Stomach smooth muscle (tissue), 2 donors: ENCODE measurements at regions not wholly inside any gene's neighbourhood (a gene's known extent, or its start where the extent isn't known, plus 50 kb on each side); places are given as distances from the start of the nearest gene placed in this dataset.

ENCODE experiments used
- H3K27ac ChIP-seq: one replicate; pipeline ENCODE4 v1.7.0; 2013; ENCODE audit warnings: mild to moderate bottlenecking, low read length, inconsistent platforms
- H3K27me3 ChIP-seq, 2 donors: one replicate each; pipeline ENCODE4 v1.7.0; 2013; ENCODE audit warnings: low read length in 2 of 2; ENCODE audit not compliant: insufficient read depth in 2 of 2, control insufficient read depth in 1 of 2
- H3K36me3 ChIP-seq, 2 donors: one replicate each; pipeline ENCODE4 v1.7.0; 2013; ENCODE audit warnings: low read length in 2 of 2; ENCODE audit not compliant: control insufficient read depth in 2 of 2, insufficient read depth in 2 of 2
- H3K4me1 ChIP-seq: one replicate; pipeline ENCODE4 v1.7.0; 2013; ENCODE audit warnings: low read length; ENCODE audit not compliant: control insufficient read depth, insufficient read depth
- H3K4me3 ChIP-seq, 2 donors: one replicate each; pipeline ENCODE4 v1.7.0; 2013; ENCODE audit warnings: low read length in 2 of 2
- H3K9ac ChIP-seq, 2 donors: one replicate each; pipeline ENCODE4 v1.7.0; 2013; ENCODE audit warnings: low read length in 2 of 2, mild to moderate bottlenecking in 1 of 2
- H3K9me3 ChIP-seq, 2 donors: one replicate each; pipeline ENCODE4 v1.7.0; 2013; ENCODE audit warnings: low read length in 2 of 2; ENCODE audit not compliant: control insufficient read depth in 2 of 2
- donor health status: healthy.
- donor health status: Pancreatic carcinoma.

DNA sequence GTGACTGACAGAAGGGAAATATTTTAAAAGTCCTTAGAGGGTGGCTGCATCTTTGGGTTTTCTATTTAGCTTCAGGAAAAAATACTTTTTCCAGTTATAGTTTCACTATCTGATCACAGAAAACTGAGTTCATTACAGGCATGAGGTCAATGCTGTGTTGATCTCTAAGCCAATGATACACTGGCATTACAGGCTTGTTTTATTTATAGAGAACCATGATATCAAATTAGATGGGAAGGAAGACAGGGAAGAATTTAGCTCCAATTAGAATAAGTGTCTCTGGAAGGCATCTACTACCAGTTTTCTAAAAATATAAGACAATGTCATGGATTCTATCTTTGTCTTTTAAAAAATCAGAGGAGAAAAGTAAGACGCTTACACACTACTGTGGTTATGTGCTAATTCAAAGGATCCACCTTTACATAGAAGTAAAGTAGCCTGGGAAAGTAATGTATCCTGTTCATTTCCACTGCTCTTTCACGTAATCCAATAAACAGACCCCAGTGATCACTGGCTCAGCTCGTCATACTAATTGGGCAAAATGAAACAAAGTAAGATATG lies 344.5 kb upstream of the PPARGC1A start:
- Histone ChIP-seq H3K9me3 (no peaks in the 10 kb centered on the region), H3K4me1 (no peaks in the 10 kb centered on the region), H3K9ac (no peak overlapping the region), H3K27ac (no peak overlapping the region), H3K36me3 (no peaks in the 10 kb centered on the region), H3K27me3 (no peaks in the 10 kb centered on the region), H3K4me3 (no peak overlapping the region)

DNA sequence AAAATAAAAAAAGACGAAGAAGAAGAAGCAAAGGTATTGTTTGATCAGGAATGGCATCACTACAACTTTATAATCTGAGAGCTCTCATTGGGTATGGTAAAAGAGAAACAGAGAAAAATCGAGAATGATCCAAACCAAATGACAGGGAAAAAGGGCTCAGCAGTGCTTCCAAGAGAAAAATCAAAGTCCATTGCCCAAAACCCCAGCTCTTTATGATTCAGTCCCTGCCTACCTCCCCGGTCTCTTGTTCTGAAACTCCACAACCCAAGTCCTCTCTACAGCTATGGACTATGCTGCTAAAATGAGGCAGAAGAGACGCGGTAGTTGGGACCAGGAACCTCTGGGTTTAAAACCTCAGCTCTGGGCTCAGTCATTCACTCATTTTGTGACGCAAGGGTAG lies 341.1 kb upstream of the PPARGC1A start:
- Histone ChIP-seq H3K4me1 (no peaks in the 10 kb centered on the region), H3K36me3 (no peaks in the 10 kb centered on the region), H3K27ac (no peak overlapping the region), H3K4me3 (no peak overlapping the region), H3K27me3 (no peaks in the 10 kb centered on the region), H3K9ac (no peak overlapping the region), H3K9me3 (no peaks in the 10 kb centered on the region)

DNA sequence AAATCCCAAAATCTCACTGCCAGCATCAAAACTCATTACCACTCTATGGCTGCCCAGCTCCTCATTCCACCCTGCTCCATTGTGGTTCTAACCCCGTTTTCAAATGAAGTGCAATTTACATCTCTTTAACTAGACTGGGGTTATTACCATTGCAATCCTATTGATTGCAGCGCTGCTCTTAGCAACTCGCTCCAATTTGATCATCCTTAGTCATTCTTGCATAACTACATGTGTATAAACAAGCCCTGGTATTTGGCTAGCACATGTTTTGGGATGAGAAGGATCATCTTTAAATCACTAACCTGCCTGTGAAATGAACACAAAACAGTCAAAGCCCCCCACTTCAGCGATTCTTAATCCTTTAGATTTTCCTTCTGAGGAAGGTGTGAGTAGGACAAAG lies 340.1 kb upstream of the PPARGC1A start:
- H3K4me1 ChIP-seq: no peaks in the 10 kb centered on the region
- H3K9ac ChIP-seq: no peak overlapping the region
- no peak overlapping the region for H3K4me3 ChIP-seq
- H3K27me3 ChIP-seq: peaks cover 0 to 1% of the 10 kb centered on the region in 2 donors
- no peak overlapping the region for H3K27ac ChIP-seq
- H3K9me3 ChIP-seq: no peaks in the 10 kb centered on the region
- no peaks in the 10 kb centered on the region for H3K36me3 ChIP-seq

DNA sequence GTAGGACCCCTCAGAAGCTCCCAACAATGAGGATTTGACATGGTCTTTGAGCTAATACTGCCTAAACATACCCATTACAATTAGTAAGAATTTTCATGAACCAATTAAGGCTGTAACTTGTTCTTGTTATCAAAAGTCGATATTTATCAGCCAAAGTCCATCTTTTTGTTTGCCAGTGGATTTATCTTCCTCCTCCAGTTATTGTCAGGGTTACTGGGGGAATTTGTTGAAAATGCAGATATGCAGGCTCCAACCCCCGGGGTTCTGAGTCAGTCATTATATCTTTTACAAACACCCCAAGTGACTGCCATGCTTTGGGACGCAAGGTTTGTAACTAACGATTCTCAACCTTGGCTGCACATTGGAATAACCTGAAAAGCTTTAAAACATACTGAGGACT lies 338.8 kb upstream of the PPARGC1A start:
- Histone ChIP-seq H3K9me3 (no peaks in the 10 kb centered on the region), H3K36me3 (no peaks in the 10 kb centered on the region), H3K9ac (no peak overlapping the region), H3K27me3 (peaks cover 0 to 2% of the 10 kb centered on the region in 2 donors), H3K4me1 (no peaks in the 10 kb centered on the region), H3K4me3 (no peak overlapping the region), H3K27ac (no peak overlapping the region)

DNA sequence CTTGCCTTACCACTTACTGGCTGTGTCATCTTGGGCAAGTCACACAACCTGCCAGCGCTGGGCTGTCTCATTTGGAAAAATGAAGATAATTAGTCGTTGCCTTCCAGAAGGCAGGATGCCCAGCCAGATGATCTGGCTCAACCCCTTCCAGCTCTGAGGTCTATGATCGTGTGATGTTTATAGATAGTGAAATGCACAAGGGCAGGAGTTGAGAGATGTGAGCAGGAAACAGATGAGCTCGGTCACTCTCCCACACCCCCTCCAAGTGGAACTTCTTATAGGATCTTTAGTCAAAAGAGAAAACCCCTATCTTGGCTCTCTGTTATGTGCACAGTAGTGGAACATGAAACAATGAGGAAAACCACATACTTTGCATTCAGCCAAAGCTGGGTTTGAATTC lies 336.8 kb upstream of the PPARGC1A start:
- Histone ChIP-seq H3K9ac (no peak overlapping the region), H3K27me3 (peaks cover 0 to 2% of the 10 kb centered on the region in 2 donors), H3K4me3 (no peak overlapping the region), H3K9me3 (no peaks in the 10 kb centered on the region), H3K36me3 (no peaks in the 10 kb centered on the region), H3K4me1 (no peaks in the 10 kb centered on the region), H3K27ac (no peak overlapping the region)

DNA sequence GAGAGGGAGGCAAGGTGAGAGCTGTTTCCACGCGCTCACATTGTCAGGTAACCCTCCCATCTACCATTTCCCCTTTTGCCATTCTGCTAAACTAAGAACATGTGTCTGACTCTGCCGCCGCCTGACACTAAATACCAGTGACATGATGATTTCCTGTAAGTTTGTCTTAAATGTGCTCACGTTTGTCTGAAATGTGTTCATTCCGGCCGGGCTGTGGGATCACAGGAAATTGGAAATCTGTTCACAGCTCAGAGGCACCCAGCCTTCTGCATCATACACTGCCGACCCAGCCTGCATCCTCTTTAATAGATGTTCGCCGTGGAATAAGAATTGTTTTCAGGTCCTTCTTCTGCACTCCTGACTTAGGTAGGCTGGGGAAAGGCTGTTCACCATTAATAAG lies 336.2 kb upstream of the PPARGC1A start:
- H3K4me3 ChIP-seq: no peak overlapping the region
- H3K9ac ChIP-seq: no peak overlapping the region
- H3K36me3 ChIP-seq: no peaks in the 10 kb centered on the region
- H3K27ac ChIP-seq: no peak overlapping the region
- H3K27me3 ChIP-seq: peaks cover 0 to 2% of the 10 kb centered on the region in 2 donors
- no peaks in the 10 kb centered on the region for H3K9me3 ChIP-seq
- no peaks in the 10 kb centered on the region for H3K4me1 ChIP-seq

DNA sequence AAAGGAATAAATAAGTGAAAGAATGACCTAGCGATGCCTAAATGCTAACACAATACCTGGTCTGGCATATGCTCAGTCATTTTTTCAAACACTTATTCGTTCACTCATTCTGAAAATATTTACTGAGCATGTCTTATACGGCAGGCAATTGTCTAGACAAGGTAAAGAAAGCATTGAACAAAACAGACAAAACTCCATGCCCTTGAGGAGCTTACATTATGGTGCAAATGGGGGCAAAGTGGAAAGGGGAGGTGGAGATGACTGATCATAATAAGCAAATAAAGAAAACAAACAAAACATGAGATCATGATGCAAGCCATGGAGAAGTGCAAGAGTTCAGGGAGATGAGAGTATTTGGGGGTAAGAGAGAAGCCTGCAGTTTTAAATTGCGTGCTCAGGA lies 334.6 kb upstream of the PPARGC1A start:
- no peaks in the 10 kb centered on the region for H3K4me1 ChIP-seq
- no peak overlapping the region for H3K9ac ChIP-seq
- no peaks in the 10 kb centered on the region for H3K9me3 ChIP-seq
- no peaks in the 10 kb centered on the region for H3K36me3 ChIP-seq
- peaks cover 0 to 2% of the 10 kb centered on the region in 2 donors for H3K27me3 ChIP-seq
- H3K27ac ChIP-seq: no peak overlapping the region
- no peak overlapping the region for H3K4me3 ChIP-seq

DNA sequence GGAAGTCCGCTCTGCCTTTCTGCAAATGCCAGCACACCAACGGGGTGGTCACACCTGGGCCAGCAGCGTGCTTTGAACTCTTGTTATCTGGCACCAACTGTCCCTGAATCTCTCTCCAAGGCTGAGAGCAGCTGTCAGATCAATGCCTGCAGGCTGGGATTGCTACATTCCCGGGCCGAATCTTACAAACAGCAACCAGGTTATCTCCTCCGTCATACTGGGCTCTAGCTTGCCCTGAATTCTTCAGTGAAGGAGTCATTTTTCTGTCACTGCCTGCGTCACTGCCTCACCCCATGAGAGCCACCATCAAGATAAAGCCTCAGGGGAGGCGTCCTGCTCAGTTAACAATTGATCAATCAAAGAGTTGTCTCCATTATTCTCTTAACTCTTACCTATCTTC lies 329.4 kb upstream of the PPARGC1A start:
- no peaks in the 10 kb centered on the region for H3K9me3 ChIP-seq
- no peaks in the 10 kb centered on the region for H3K27me3 ChIP-seq
- no peaks in the 10 kb centered on the region for H3K36me3 ChIP-seq
- no peak overlapping the region for H3K4me3 ChIP-seq
- H3K4me1 ChIP-seq: no peaks in the 10 kb centered on the region
- H3K9ac ChIP-seq: no peak overlapping the region
- no peak overlapping the region for H3K27ac ChIP-seq

DNA sequence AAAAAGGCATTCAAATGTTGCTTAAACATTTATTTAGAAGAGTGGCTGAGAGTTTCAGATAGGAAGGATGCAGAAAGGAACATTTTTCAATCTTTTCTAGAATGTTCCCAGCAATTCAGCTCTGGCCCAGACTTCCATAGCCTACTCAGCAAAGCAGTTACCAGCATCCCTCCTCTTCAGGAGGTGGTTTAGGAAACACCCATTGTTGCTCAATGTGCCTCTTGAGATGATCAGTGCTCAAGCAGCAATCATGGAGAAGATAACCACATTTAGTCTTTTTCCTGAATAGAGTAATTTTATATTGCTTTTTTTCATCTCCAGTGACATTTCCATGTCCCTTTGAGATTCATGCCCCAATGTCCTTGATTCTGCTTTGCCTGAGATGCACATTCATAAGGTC lies 328.7 kb upstream of the PPARGC1A start:
- Histone ChIP-seq H3K27me3 (no peaks in the 10 kb centered on the region), H3K4me1 (no peaks in the 10 kb centered on the region), H3K36me3 (no peaks in the 10 kb centered on the region), H3K9me3 (no peaks in the 10 kb centered on the region), H3K27ac (no peak overlapping the region), H3K9ac (no peak overlapping the region), H3K4me3 (no peak overlapping the region)

DNA sequence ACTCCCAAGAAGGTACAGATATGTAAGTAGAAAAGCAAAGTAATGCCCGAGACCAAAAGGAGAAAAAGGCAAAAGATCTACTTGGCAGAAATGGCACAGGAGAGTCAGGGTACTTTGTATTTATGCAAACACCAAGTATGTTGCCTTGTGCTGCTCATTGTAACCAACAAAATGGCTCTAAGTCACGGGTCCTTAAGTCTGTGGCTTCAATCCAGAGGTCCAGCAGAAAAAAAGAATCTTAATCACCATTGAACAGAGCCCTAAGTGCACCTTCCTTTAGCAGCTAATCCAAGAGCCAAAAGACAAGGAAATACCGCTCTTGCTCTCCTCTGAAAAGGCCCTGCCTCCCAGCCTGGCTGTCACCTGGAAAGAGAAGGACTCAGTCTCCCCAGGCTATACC lies 324.9 kb upstream of the PPARGC1A start:
- no peak overlapping the region for H3K4me3 ChIP-seq
- H3K27me3 ChIP-seq: no peaks in the 10 kb centered on the region
- H3K9ac ChIP-seq: no peak overlapping the region
- H3K4me1 ChIP-seq: no peaks in the 10 kb centered on the region
- H3K9me3 ChIP-seq: no peaks in the 10 kb centered on the region
- H3K36me3 ChIP-seq: no peaks in the 10 kb centered on the region
- no peak overlapping the region for H3K27ac ChIP-seq

DNA sequence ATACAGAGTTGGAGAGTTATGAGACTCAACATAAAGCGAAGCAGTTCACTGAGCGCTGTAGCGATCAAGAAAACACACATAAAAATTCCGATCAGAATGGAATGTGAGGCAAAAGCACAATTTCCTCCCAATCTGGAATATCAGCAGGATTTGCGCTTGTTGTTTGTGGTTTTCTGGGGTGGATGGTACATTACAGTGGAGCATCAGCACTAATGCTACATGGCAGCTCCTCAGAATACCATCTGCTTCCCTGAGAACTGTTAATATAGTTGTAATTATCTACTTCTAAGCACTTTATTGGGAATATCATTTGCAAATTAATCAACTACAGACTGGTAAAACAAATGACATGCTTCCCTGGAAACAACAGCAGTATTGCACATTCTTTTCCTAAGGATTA lies 324.1 kb upstream of the PPARGC1A start:
- no peak overlapping the region for H3K27ac ChIP-seq

More for the DNA sequence above, 324.1 kb upstream of the PPARGC1A start:
- Histone ChIP-seq H3K27me3 (no peaks in the 10 kb centered on the region), H3K4me3 (no peak overlapping the region), H3K4me1 (no peaks in the 10 kb centered on the region), H3K9me3 (no peaks in the 10 kb centered on the region), H3K36me3 (no peaks in the 10 kb centered on the region), H3K9ac (no peak overlapping the region)
